ENCODE measurements at regions not wholly inside any gene's neighbourhood (a gene's known extent, or its start where the extent isn't known, plus 50 kb on each side); places are given as distances from the start of the nearest gene placed in this dataset.

DNA sequence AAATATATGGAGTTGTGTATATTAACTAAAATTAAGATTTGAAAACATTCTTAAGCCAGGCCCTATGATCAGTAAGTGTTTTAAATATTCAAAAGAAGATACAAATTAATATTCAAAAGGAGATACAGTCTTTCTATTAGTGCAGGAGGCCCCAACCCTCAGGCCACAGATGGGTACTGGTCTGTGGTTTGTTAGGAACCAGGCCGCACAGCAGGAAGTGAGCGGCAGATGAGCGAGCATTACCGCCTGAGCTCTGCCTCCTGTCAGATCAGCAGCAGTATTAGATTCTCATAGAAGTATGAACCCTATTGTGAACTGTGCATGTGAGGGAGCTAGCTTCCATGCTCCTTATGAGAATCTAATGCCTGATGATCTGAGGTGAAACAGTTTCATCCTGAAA, 232.9 kb downstream of the FOXO1 start:
- TF ChIP-seq CTCF (IDR thresholded peaks at IDR 0.05; ENCODE audit: low read depth, low read length, poor library complexity, severe bottlenecking) (no peak), EZH2phosphoT487 (IDR thresholded peaks at IDR 0.05; ENCODE audit: borderline replicate concordance, low read length) (no peak)
